H9 (cell line): ENCODE measurements at regions not wholly inside any gene's neighbourhood (a gene's known extent, or its start where the extent isn't known, plus 50 kb on each side); places are given as distances from the start of the nearest gene placed in this dataset.

Experiments
- DNase-seq: peaks from one replicate; pipeline ENCODE4 v3.0.0-alpha.2; 2017
- H2AFZ ChIP-seq: one replicate; pipeline ENCODE4 v1.6.1; 2013; ENCODE audit warnings: mild to moderate bottlenecking, low read length, control low read depth, moderate library complexity
- H2AK5ac ChIP-seq: 2 replicates; pipeline ENCODE4 v1.6.1; 2013; ENCODE audit warnings: low read length, control low read depth, mixed read lengths; ENCODE audit not compliant: insufficient read length
- H2BK120ac ChIP-seq: one replicate; pipeline ENCODE4 v1.6.1; 2013; ENCODE audit warnings: low read depth, mild to moderate bottlenecking, low read length, control low read depth, inconsistent platforms; ENCODE audit not compliant: poor library complexity, severe bottlenecking
- H2BK12ac ChIP-seq: 2 replicates; pipeline ENCODE4 v1.6.1; 2013; ENCODE audit warnings: low read length, control low read depth, mixed read lengths, low read depth; ENCODE audit not compliant: insufficient read length
- H2BK15ac ChIP-seq: 2 replicates; pipeline ENCODE4 v1.6.1; 2013; ENCODE audit warnings: low read depth, low read length, control low read depth
- H2BK20ac ChIP-seq: one replicate; pipeline ENCODE4 v1.6.1; 2013; ENCODE audit warnings: low read depth, mild to moderate bottlenecking, low read length, control low read depth, inconsistent platforms; ENCODE audit not compliant: poor library complexity, severe bottlenecking
- H2BK5ac ChIP-seq: 2 replicates; pipeline ENCODE4 v1.6.1; 2013; ENCODE audit warnings: low read length, control low read depth, mixed read lengths; ENCODE audit not compliant: insufficient read length
- H3K14ac ChIP-seq: 2 replicates; pipeline ENCODE4 v1.6.1; 2013; ENCODE audit warnings: low read length, control low read depth; ENCODE audit not compliant: insufficient read depth
- H3K18ac ChIP-seq: 2 replicates; pipeline ENCODE4 v1.6.1; 2013; ENCODE audit warnings: low read depth, mild to moderate bottlenecking, mixed read lengths, low read length, control low read depth; ENCODE audit not compliant: insufficient read length
- H3K23ac ChIP-seq: 2 replicates; pipeline ENCODE4 v1.6.1; 2013; ENCODE audit warnings: low read length, control low read depth, mixed read lengths, low read depth; ENCODE audit not compliant: insufficient read length
- H3K23me2 ChIP-seq: 2 replicates; pipeline ENCODE4 v1.6.1; 2013; ENCODE audit warnings: low read depth, mild to moderate bottlenecking, mixed read lengths, low read length, control low read depth; ENCODE audit not compliant: insufficient read length, poor library complexity, severe bottlenecking
- H3K27ac ChIP-seq: 2 replicates; pipeline ENCODE4 v1.5.1; 2013; ENCODE audit warnings: low read length, control low read depth, mixed read lengths, low read depth; ENCODE audit not compliant: insufficient read length
- H3K27me3 ChIP-seq: 2 replicates; pipeline ENCODE4 v1.6.1; 2013; ENCODE audit warnings: low read length, control low read depth, inconsistent platforms; ENCODE audit not compliant: insufficient read depth
- H3K4ac ChIP-seq: 2 replicates; pipeline ENCODE4 v1.6.1; 2013; ENCODE audit warnings: low read depth, mild to moderate bottlenecking, control low read depth, inconsistent platforms, low read length, moderate library complexity
- H3K4me1 ChIP-seq: 2 replicates; pipeline ENCODE4 v1.6.1; 2013; ENCODE audit warnings: low read length, control low read depth, inconsistent platforms; ENCODE audit not compliant: insufficient read depth
- H3K4me2 ChIP-seq: 2 replicates; pipeline ENCODE4 v1.6.1; 2013; ENCODE audit warnings: low read length, control low read depth, mixed read lengths; ENCODE audit not compliant: insufficient read length, insufficient read depth
- H3K56ac ChIP-seq: 2 replicates; pipeline ENCODE4 v1.6.1; 2013; ENCODE audit warnings: low read depth, mild to moderate bottlenecking, mixed read lengths, low read length, control low read depth; ENCODE audit not compliant: insufficient read length
- H3K79me1 ChIP-seq: 2 replicates; pipeline ENCODE4 v1.6.1; 2013; ENCODE audit warnings: low read depth, mild to moderate bottlenecking, moderate library complexity, low read length, control low read depth, inconsistent platforms; ENCODE audit not compliant: insufficient read depth, poor library complexity, severe bottlenecking
- H3K79me2 ChIP-seq: 2 replicates; pipeline ENCODE4 v1.6.1; 2013; ENCODE audit warnings: low read length, control low read depth, inconsistent platforms; ENCODE audit not compliant: insufficient read depth
- H3K9ac ChIP-seq: 2 replicates; pipeline ENCODE4 v1.6.1; 2013; ENCODE audit warnings: low read length, control low read depth, mixed read lengths; ENCODE audit not compliant: insufficient read length; ENCODE audit errors: extremely low read depth
- H3K9me3 ChIP-seq: one replicate; pipeline ENCODE4 v1.6.1; 2013; ENCODE audit warnings: low read depth, low read length, inconsistent platforms; ENCODE audit not compliant: control insufficient read depth
- H3T11ph ChIP-seq: one replicate; pipeline ENCODE4 v1.6.1; 2013; ENCODE audit warnings: mild to moderate bottlenecking, low read length, control low read depth, inconsistent platforms
- H4K20me1 ChIP-seq: one replicate; pipeline ENCODE4 v1.6.1; 2013; ENCODE audit not compliant: control insufficient read depth, insufficient read length, insufficient read depth
- H4K5ac ChIP-seq: 2 replicates; pipeline ENCODE4 v1.6.1; 2013; ENCODE audit warnings: low read depth, mild to moderate bottlenecking, mixed read lengths, low read length, control low read depth; ENCODE audit not compliant: insufficient read length
- H4K8ac ChIP-seq: replicated peaks from 2 replicates; pipeline ENCODE4 v1.6.1; 2013; ENCODE audit warnings: low read length, control low read depth, mixed read lengths, low read depth; ENCODE audit not compliant: insufficient read length
- H4K91ac ChIP-seq: 2 replicates; pipeline ENCODE4 v1.6.1; 2013; ENCODE audit warnings: low read depth, mild to moderate bottlenecking, moderate library complexity, mixed read lengths, low read length, control low read depth; ENCODE audit not compliant: insufficient read length
- H3K27ac Mint-ChIP-seq, 3 experiments: 2 replicates in 2 of 3; 3 replicates in 1 of 3; pipeline ENCODE4 v1.8.0; 2020 to 2021; ENCODE audit warnings: mixed read lengths in 3 of 3, mild to moderate bottlenecking in 1 of 3, moderate library complexity in 1 of 3
- H3K27me3 Mint-ChIP-seq: 2 replicates; pipeline ENCODE4 v1.8.0; 2021; ENCODE audit warnings: low read depth, mild to moderate bottlenecking, moderate library complexity, mixed read lengths
- H3K36me3 Mint-ChIP-seq, 3 experiments: 2 replicates in 2 of 3; 3 replicates in 1 of 3; pipeline ENCODE4 v1.8.0; 2020 to 2021; ENCODE audit warnings: low read depth in 3 of 3, mixed read lengths in 3 of 3; ENCODE audit not compliant: insufficient read depth in 1 of 3
- H3K4me1 Mint-ChIP-seq, 2 experiments: 2 replicates each; pipeline ENCODE4 v1.8.0; 2020; ENCODE audit warnings: mixed read lengths in 2 of 2
- H3K4me3 Mint-ChIP-seq, 2 experiments: 2 replicates in 1 of 2; 3 replicates in 1 of 2; pipeline ENCODE4 v1.8.0; 2020 to 2021; ENCODE audit warnings: mild to moderate bottlenecking in 2 of 2, mixed read lengths in 2 of 2, moderate library complexity in 1 of 2
- H3K9me3 Mint-ChIP-seq, 2 experiments: 2 replicates in 1 of 2; 3 replicates in 1 of 2; pipeline ENCODE4 v1.8.0; 2020; ENCODE audit warnings: mild to moderate bottlenecking in 2 of 2, mixed read lengths in 2 of 2, moderate library complexity in 1 of 2
- WGBS: extraction: QIAGEN DNeasy Blood & Tissue Kit; methylation state at CpG from one replicate; pipeline ENCODE4 v1.1.7; 2013; ENCODE audit warnings: missing lambda C conversion rate, low lambda C conversion rate, mixed read lengths; ENCODE audit not compliant: insufficient read length; ENCODE audit errors: extremely low coverage; 5-methylcytosine and 5-hydroxymethylcytosine counted together
- TF ChIP-seq, protein P1 (sequence below): fragments of 200-600 bp; sonication (generic); conservative IDR thresholded peaks from 3 replicates; pipeline ENCODE4 v1.8.0; 2021; ENCODE audit warnings: antibody characterized with exemption, mild to moderate bottlenecking

DNA sequence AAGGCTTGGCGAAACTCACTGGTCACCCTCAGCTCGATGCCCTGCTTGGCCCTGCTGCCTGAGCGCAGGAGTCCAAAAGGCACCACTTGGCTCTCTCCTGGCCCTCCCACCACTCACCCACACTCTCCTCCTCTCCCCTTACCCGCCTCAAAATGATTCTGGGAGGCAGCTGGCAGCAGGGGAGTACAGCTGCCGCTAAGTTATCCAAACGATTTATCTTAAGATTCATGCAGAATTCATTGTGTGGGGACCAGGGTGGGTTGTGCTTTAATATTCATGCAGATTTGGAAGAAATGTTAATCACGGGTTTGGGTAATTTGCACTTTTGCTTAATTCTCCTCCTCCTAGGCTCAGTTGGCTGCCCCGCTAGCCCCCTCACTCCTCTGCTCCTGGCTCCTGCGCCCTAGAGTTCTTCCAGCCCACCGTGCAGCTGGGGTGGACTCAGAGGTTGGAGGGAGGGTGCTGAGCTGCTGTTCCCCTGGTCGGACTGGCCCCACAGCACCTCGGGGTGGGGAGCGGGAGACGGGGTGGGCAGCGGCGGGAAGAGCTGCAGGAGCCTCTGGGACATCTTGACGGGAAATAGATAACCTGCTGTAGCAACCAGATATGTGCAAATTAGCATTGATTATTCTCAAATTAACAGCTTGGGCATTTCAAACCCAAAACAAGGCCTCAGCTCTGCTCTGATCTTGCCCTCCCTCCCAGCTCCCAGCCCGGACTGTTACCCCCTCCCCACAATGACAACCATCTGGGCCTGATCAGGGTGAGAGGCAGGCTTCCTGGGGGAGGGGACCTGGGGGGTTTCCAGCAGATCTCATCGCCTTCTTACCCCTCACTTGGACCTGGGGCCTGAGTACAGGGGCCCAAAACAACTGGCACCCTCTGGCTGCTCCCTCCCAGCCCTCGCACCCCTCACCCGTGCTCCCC lies 122.6 kb upstream of the RPL38 start:
- Histone ChIP-seq H2AFZ (no peak overlapping the region), H2AK5ac (no peak overlapping the region), H3K4me2 (no peak overlapping the region), H3K4me1 (no peaks in the 10 kb centered on the region), H3K14ac (no peak overlapping the region), H3T11ph (no peak overlapping the region), H3K56ac (no peak overlapping the region), H4K20me1 (no peaks in the 10 kb centered on the region), H2BK15ac (no peak overlapping the region), H2BK20ac (no peak overlapping the region), H3K79me2 (no peaks in the 10 kb centered on the region), H4K8ac (no peak overlapping the region), H2BK12ac (no peak overlapping the region), H4K5ac (no peak overlapping the region), H3K9ac (no peak overlapping the region), H3K18ac (no peak overlapping the region), H3K23ac (no peak overlapping the region), H2BK5ac (no peak overlapping the region), H3K79me1 (no peaks in the 10 kb centered on the region), H4K91ac (no peak overlapping the region), H3K23me2 (no peaks in the 10 kb centered on the region), H2BK120ac (no peak overlapping the region), H3K4ac (no peak overlapping the region), H3K27ac (no peak overlapping the region), H3K27me3 (no peaks in the 10 kb centered on the region), H3K9me3 (no peaks in the 10 kb centered on the region)
- no peak overlapping the region for H3K4me3 Mint-ChIP-seq
- H3K36me3 Mint-ChIP-seq: peaks cover 0 to 8% (median 0%) of the 10 kb centered on the region in 3 experiments; a peak in 3 of 7 replicates
- H3K9me3 Mint-ChIP-seq: peaks cover 7 to 8% of the 10 kb centered on the region in 2 experiments; a peak in 4 of 5 replicates
- WGBS: no CpG with 5 or more reads among the region's 21 CpGs
- H3K27me3 Mint-ChIP-seq: peaks cover 12% of the 10 kb centered on the region
- TF ChIP-seq, protein P1, sequence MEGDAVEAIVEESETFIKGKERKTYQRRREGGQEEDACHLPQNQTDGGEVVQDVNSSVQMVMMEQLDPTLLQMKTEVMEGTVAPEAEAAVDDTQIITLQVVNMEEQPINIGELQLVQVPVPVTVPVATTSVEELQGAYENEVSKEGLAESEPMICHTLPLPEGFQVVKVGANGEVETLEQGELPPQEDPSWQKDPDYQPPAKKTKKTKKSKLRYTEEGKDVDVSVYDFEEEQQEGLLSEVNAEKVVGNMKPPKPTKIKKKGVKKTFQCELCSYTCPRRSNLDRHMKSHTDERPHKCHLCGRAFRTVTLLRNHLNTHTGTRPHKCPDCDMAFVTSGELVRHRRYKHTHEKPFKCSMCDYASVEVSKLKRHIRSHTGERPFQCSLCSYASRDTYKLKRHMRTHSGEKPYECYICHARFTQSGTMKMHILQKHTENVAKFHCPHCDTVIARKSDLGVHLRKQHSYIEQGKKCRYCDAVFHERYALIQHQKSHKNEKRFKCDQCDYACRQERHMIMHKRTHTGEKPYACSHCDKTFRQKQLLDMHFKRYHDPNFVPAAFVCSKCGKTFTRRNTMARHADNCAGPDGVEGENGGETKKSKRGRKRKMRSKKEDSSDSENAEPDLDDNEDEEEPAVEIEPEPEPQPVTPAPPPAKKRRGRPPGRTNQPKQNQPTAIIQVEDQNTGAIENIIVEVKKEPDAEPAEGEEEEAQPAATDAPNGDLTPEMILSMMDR: no peak
- H3K27ac Mint-ChIP-seq: peak overlapping the region in 1 of 3 experiments; percentile 20; a peak in 1 of 7 replicates
- H3K4me1 Mint-ChIP-seq: peaks cover 6 to 10% of the 10 kb centered on the region in 2 experiments; a peak in 3 of 4 replicates
- DNase-seq: no peak
